ENCODE measurements at regions not wholly inside any gene's neighbourhood (a gene's known extent, or its start where the extent isn't known, plus 50 kb on each side); places are given as distances from the start of the nearest gene placed in this dataset.

DNA sequence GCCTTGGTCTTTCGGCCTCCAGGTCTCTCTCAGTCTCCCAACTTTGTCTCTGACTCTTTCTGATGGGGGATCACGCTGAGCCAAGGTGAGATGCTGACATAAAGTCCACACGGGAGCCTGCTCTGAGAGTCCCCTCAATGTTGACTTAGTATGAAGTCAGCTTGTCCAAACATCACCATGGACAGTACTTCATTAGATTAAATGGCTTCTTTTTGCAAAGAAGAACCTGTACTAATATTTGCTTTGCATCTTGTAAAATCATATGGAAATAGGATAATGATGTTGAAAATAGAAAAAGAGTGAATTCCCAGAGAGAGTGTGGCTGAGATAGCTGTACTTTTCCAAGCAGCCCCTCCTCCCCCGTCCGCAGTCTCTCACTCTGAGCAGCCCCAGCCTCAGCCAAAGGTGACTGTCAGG, 56.7 kb upstream of the SIAH1 start:
- TF ChIP-seq, protein P1, sequence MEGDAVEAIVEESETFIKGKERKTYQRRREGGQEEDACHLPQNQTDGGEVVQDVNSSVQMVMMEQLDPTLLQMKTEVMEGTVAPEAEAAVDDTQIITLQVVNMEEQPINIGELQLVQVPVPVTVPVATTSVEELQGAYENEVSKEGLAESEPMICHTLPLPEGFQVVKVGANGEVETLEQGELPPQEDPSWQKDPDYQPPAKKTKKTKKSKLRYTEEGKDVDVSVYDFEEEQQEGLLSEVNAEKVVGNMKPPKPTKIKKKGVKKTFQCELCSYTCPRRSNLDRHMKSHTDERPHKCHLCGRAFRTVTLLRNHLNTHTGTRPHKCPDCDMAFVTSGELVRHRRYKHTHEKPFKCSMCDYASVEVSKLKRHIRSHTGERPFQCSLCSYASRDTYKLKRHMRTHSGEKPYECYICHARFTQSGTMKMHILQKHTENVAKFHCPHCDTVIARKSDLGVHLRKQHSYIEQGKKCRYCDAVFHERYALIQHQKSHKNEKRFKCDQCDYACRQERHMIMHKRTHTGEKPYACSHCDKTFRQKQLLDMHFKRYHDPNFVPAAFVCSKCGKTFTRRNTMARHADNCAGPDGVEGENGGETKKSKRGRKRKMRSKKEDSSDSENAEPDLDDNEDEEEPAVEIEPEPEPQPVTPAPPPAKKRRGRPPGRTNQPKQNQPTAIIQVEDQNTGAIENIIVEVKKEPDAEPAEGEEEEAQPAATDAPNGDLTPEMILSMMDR (IDR thresholded peaks at IDR 0.05) = no peak
- TF ChIP-seq POLR2A (IDR thresholded peaks at IDR 0.05) (no peak), EP300 (IDR thresholded peaks at IDR 0.05) (no peak), POLR2AphosphoS5 (IDR thresholded peaks at IDR 0.05) (no peak)
